DOHH2 (cell line): ENCODE measurements at regions not wholly inside any gene's neighbourhood (a gene's known extent, or its start where the extent isn't known, plus 50 kb on each side); places are given as distances from the start of the nearest gene placed in this dataset.

Source experiments
- H3F3A ChIP-seq: fragments of 200-600 bp; sonication (generic), shearing (Covaris generic); 2 replicates; pipeline ENCODE4 v1.6.0; 2016; ENCODE audit warnings: antibody characterized with exemption, mild to moderate bottlenecking; ENCODE audit not compliant: control insufficient read depth, insufficient read depth
- H3K27ac ChIP-seq: fragments of 200-600 bp; sonication (generic); 2 replicates; pipeline ENCODE4 v1.5.1; 2014; ENCODE audit warnings: low read depth, mild to moderate bottlenecking, low read length, moderate library complexity
- H3K27me3 ChIP-seq: fragments of 200-600 bp; sonication (generic); 2 replicates; pipeline ENCODE4 v1.6.1; 2014; ENCODE audit warnings: mild to moderate bottlenecking, low read length, mixed read lengths; ENCODE audit not compliant: control insufficient read depth
- H3K36me3 ChIP-seq: fragments of 200-600 bp; sonication (generic); 2 replicates; pipeline ENCODE4 v1.6.1; 2014; ENCODE audit warnings: mild to moderate bottlenecking, low read length, moderate library complexity, mixed read lengths; ENCODE audit not compliant: control insufficient read depth
- H3K4me1 ChIP-seq: fragments of 200-600 bp; sonication (generic); 2 replicates; pipeline ENCODE4 v1.6.1; 2014; ENCODE audit warnings: mild to moderate bottlenecking, low read length, mixed read lengths; ENCODE audit not compliant: control insufficient read depth
- H3K4me2 ChIP-seq: fragments of 200-600 bp; sonication (generic); 2 replicates; pipeline ENCODE4 v1.6.0; 2014; ENCODE audit warnings: mild to moderate bottlenecking, low read length, moderate library complexity
- H3K4me3 ChIP-seq: fragments of 200-600 bp; sonication (generic); 2 replicates; pipeline ENCODE4 v1.5.1; 2014; ENCODE audit warnings: mild to moderate bottlenecking, low read length, mixed read lengths
- H3K79me2 ChIP-seq: fragments of 200-600 bp; sonication (generic); 2 replicates; pipeline ENCODE4 v1.6.1; 2014; ENCODE audit warnings: mild to moderate bottlenecking, low read length, mixed read lengths; ENCODE audit not compliant: control insufficient read depth
- H3K9me2 ChIP-seq: fragments of 200-600 bp; sonication (generic); replicated peaks from 2 replicates; pipeline ENCODE4 v1.6.1; 2014; ENCODE audit warnings: mild to moderate bottlenecking, low read length, mixed read lengths; ENCODE audit not compliant: control insufficient read depth
- H3K9me3 ChIP-seq: fragments of 200-600 bp; sonication (generic); 2 replicates; pipeline ENCODE4 v1.6.1; 2014; ENCODE audit warnings: antibody characterized with exemption, low read length, mixed read lengths; ENCODE audit not compliant: control insufficient read depth, insufficient read depth
- H4K20me1 ChIP-seq: fragments of 200-600 bp; sonication (generic); 2 replicates; pipeline ENCODE4 v1.6.0; 2014; ENCODE audit warnings: low read depth, mild to moderate bottlenecking, antibody characterized with exemption, low read length, moderate library complexity; ENCODE audit not compliant: control insufficient read depth, insufficient read depth
- EZH2phosphoT487 ChIP-seq: fragments of 200-600 bp; sonication (generic); IDR thresholded peaks from 2 replicates; pipeline ENCODE4 v1.6.1; 2017; ENCODE audit warnings: borderline replicate concordance, mild to moderate bottlenecking, antibody characterized with exemption, low read length, moderate library complexity, mixed read lengths
- TF ChIP-seq, protein P1 (sequence below): fragments of 200-600 bp; sonication (generic); IDR thresholded peaks from one replicate; pipeline ENCODE4 v1.5.1; 2014; ENCODE audit warnings: antibody characterized with exemption, mild to moderate bottlenecking, low read depth, low read length; ENCODE audit not compliant: poor library complexity, severe bottlenecking

DNA sequence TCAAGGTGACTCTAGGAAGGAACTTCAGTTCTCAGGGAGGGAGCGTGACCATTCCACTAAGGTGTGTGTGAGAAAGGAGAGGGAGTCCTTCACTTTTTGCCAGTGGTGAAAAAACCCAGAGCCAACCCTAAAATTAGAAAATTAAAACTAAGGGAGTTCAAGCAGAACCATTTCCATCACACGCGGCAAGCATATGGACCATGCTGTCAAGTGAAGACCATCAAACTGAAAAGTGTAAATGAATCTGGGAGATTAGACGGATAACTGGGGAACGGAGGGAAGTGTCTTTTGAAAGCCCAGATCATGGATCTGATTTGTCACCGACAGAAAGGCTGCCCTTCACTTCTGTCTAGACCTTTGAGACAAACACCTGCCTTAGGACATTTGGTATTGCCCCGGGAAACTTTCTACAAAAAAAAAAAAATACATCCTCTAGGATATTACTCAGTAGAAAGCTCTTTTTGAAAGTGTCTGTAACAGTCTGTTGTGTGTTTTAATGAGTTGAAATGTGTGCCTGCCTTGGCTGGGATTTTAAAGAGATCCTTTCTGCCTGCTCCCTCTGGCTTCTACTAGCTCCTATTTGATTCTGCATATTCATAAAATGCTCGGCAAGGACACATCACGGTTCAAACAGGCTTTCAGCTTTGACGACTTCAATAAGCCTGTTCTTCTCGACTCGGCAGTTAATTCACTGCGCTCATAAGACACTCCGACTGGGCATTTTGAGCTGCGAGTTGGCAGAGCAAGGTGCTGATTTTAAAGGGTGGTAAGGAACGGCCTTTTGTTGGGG, 81.4 kb upstream of the ERCC4 start:
- Histone ChIP-seq H3K4me1 (no peaks in the 10 kb centered on the region), H4K20me1 (no peaks in the 10 kb centered on the region), H3F3A (no peaks in the 10 kb centered on the region)

DNA sequence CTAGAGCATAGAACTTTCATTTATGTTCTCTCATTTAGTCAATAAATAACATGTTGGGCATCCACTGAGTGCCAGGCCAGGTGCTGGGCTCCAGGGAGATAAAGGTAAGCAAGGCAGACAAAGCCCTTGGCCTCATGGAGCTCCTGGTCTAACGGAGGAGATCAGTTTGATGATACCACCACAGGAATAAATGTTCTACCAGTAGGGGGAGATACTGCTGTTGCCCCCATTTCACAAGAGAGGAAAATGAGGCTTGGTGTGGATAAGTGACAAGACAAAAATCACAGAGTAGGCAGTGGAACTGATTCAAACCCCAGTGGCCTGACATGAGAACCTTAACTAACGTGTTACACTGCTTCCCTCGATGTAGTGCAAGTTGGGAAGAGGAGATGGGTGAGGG, 80.4 kb upstream of the ERCC4 start:
- Histone ChIP-seq H3K79me2 (no peaks in the 10 kb centered on the region), H3K4me1 (no peaks in the 10 kb centered on the region), H3K27me3 (peaks cover 6% of the 10 kb centered on the region), H3K4me3 (no peak overlapping the region), H3K36me3 (no peaks in the 10 kb centered on the region), H3K27ac (no peak overlapping the region), H3K9me3 (no peaks in the 10 kb centered on the region), H3F3A (no peaks in the 10 kb centered on the region), H3K4me2 (no peak overlapping the region), H3K9me2 (no peaks in the 10 kb centered on the region), H4K20me1 (no peaks in the 10 kb centered on the region)
- TF ChIP-seq, protein P1, sequence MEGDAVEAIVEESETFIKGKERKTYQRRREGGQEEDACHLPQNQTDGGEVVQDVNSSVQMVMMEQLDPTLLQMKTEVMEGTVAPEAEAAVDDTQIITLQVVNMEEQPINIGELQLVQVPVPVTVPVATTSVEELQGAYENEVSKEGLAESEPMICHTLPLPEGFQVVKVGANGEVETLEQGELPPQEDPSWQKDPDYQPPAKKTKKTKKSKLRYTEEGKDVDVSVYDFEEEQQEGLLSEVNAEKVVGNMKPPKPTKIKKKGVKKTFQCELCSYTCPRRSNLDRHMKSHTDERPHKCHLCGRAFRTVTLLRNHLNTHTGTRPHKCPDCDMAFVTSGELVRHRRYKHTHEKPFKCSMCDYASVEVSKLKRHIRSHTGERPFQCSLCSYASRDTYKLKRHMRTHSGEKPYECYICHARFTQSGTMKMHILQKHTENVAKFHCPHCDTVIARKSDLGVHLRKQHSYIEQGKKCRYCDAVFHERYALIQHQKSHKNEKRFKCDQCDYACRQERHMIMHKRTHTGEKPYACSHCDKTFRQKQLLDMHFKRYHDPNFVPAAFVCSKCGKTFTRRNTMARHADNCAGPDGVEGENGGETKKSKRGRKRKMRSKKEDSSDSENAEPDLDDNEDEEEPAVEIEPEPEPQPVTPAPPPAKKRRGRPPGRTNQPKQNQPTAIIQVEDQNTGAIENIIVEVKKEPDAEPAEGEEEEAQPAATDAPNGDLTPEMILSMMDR = peak; percentile 51
- no peak for TF ChIP-seq EZH2phosphoT487

More for the DNA sequence above, 81.4 kb upstream of the ERCC4 start:
- H3K4me3 ChIP-seq = no peak overlapping the region
- no peaks in the 10 kb centered on the region for H3K79me2 ChIP-seq
- H3K9me3 ChIP-seq = no peaks in the 10 kb centered on the region
- H3K9me2 ChIP-seq = no peaks in the 10 kb centered on the region
- H3K27me3 ChIP-seq = peaks cover 12% of the 10 kb centered on the region
- H3K27ac ChIP-seq = no peak overlapping the region
- H3K4me2 ChIP-seq = no peak overlapping the region
- no peak for TF ChIP-seq EZH2phosphoT487
- TF ChIP-seq, protein P1 = no peak
- no peaks in the 10 kb centered on the region for H3K36me3 ChIP-seq

DNA sequence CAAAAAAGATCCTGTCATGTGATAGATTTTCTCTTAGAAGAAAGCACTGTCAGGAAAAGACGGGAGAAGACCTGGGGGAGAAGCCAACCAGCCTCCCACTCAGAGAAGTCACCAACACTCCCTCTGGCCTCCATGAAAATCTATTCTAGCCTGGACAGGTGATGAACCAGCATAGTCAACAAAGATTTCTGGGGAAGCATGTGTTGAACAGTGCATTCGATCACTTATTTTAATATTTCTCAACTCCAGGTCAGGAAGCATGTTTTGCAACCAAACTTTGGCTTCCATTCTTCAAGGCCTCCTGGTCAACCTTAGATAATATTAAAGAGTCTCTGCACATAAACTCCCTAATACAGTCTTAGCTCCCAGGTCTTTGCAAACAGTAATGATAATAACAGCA, 74.7 kb upstream of the ERCC4 start:
- no peak overlapping the region for H3K4me3 ChIP-seq
- H3K27me3 ChIP-seq = peaks cover 7% of the 10 kb centered on the region; the same call in 1 of the 2 replicates
- no peak overlapping the region for H3K4me2 ChIP-seq
- H4K20me1 ChIP-seq = no peaks in the 10 kb centered on the region
- no peaks in the 10 kb centered on the region for H3F3A ChIP-seq
- no peaks in the 10 kb centered on the region for H3K9me2 ChIP-seq
- no peaks in the 10 kb centered on the region for H3K9me3 ChIP-seq
- no peaks in the 10 kb centered on the region for H3K79me2 ChIP-seq
- H3K4me1 ChIP-seq = no peaks in the 10 kb centered on the region
- TF ChIP-seq EZH2phosphoT487 = no peak
- TF ChIP-seq, protein P1 = no peak
- no peaks in the 10 kb centered on the region for H3K36me3 ChIP-seq
- no peak overlapping the region for H3K27ac ChIP-seq
